Astrocyte of the cerebellum (primary cell): ENCODE measurements at regions not wholly inside any gene's neighbourhood (a gene's known extent, or its start where the extent isn't known, plus 50 kb on each side); places are given as distances from the start of the nearest gene placed in this dataset.
"Not testable (repeated sequence)": the region's sequence is repeated elsewhere in the genome, so short reads cannot be mapped to it uniquely, and the experiment has no call there.

Experiments used
- DNase-seq: peaks from one replicate; pipeline ENCODE4 v3.0.0-alpha.2; 2011; ENCODE audit warnings: low read depth
- H3K4me3 ChIP-seq: 2 replicates; pipeline ENCODE4 v1.5.1; 2011; ENCODE audit warnings: mild to moderate bottlenecking, low read depth, low read length, moderate library complexity
- in situ Hi-C: cut with HindIII; loops from 2 replicates; pipeline ENCODE4 v1.10.0; 2017; ENCODE audit warnings: low sequenced_read_pairs
- TF ChIP-seq, protein P1 (sequence below): IDR thresholded peaks from 2 replicates; pipeline ENCODE4 v1.5.1; 2012; ENCODE audit warnings: low read length, low read depth, moderate library complexity, mild to moderate bottlenecking; ENCODE audit errors: missing control alignments

DNA sequence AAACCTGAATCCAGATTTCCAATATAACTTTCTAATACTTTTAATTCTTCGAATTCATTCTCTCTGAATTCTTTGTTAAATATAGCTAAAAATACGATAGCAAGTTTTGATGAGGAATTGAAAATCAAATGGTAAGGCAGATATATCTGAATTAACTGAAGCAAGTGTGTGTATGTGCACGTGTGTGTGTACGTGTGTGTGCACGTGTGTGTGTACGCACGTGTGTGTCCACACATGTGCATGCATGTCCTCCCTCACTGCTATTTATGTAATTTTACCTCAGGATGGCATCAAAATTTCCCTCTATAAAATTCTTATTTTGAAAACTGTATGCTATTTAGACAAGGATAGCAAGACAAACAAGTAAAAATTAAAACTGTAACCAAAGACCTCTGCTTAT is 961.3 kb upstream of the CNTN5 start:
- H3K4me3 ChIP-seq = no peak overlapping the region
- in situ Hi-C loops = no loop called here
- no peak for DNase-seq
- TF ChIP-seq, protein P1, sequence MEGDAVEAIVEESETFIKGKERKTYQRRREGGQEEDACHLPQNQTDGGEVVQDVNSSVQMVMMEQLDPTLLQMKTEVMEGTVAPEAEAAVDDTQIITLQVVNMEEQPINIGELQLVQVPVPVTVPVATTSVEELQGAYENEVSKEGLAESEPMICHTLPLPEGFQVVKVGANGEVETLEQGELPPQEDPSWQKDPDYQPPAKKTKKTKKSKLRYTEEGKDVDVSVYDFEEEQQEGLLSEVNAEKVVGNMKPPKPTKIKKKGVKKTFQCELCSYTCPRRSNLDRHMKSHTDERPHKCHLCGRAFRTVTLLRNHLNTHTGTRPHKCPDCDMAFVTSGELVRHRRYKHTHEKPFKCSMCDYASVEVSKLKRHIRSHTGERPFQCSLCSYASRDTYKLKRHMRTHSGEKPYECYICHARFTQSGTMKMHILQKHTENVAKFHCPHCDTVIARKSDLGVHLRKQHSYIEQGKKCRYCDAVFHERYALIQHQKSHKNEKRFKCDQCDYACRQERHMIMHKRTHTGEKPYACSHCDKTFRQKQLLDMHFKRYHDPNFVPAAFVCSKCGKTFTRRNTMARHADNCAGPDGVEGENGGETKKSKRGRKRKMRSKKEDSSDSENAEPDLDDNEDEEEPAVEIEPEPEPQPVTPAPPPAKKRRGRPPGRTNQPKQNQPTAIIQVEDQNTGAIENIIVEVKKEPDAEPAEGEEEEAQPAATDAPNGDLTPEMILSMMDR = no peak

DNA sequence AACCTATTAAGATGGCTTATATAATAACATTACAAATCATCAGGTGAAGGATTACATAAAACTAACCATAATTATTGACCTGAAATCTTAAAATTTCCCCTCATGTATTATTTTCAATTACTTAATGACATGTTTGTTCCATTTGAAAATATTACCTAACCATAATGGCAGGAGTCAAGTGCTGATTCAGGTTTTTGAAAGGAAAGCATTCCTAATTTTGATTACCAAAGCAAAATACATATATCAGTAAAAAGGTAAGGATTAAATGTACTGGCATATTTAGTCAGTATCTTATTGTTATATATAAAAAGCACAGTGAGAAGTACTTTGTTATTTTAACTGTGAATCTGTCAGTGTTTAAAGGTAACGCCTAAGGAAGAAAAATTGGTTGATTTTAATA is 960.0 kb upstream of the CNTN5 start:
- no peak for DNase-seq
- in situ Hi-C loops = no loop called here
- H3K4me3 ChIP-seq = no peak overlapping the region
- TF ChIP-seq, protein P1 = no peak

DNA sequence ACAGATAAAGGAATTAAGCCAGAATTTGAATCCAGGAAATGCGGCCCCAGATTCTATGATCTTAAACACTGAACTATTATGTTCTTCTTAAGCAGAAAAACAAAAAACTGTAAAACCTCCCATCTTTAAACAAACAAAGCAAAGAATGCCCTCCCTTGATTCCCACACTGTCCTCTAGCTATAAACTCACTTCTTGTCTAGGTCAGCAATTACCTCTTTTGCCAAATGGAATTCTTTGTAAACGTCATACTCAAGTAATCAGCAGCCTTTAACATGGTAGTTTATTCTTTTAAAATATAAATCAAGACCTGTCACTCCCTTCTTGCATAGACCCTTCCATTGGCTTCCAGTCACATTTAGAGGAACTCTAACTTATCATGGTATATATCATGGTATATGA is 958.9 kb upstream of the CNTN5 start:
- DNase-seq = no peak
- TF ChIP-seq, protein P1 = no peak
- H3K4me3 ChIP-seq = no peak overlapping the region
- in situ Hi-C loops = no loop called here

DNA sequence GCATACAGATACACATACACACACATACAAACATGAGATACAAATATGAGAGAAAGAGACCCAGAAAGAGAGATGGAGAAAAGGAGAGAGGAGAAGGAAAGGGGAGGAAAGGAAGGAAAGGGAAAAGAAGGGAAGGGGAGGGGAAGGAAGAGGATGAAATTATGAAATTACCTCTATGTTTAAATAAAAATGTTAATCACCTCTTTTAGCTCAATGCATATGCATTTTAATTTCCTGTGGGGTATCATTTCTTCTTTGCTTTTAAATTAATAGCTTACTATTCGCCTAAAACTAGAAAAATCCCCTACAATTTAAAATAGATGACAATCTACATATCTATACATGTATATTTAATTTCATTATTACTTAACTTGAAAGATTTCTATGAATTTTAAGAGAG is 958.0 kb upstream of the CNTN5 start:
- DNase-seq = no peak
- TF ChIP-seq, protein P1 = no peak
- in situ Hi-C loops = no loop called here

DNA sequence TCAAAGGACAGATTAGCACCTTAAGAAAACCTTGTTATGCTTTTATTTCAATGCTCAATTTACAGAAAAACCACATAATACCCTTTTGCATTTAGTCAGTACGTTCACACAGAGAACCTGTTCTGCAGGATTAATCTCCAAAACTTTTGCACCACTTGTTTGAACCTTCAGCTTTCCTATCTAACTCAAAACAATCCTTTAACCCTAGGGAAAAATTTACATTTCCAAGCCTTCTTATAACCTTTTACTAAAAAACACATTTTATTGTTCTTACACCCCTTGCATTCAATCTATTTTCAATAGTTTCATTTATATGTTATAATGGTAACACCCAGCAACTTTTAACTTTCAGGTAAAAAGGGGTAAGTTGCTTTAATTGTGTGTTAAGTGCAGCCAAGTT is 952.5 kb upstream of the CNTN5 start:
- H3K4me3 ChIP-seq = no peak overlapping the region
- DNase-seq = no peak
- TF ChIP-seq, protein P1 = no peak
- in situ Hi-C loops = no loop called here

More for the DNA sequence above, 958.0 kb upstream of the CNTN5 start:
- H3K4me3 ChIP-seq = no peak overlapping the region

DNA sequence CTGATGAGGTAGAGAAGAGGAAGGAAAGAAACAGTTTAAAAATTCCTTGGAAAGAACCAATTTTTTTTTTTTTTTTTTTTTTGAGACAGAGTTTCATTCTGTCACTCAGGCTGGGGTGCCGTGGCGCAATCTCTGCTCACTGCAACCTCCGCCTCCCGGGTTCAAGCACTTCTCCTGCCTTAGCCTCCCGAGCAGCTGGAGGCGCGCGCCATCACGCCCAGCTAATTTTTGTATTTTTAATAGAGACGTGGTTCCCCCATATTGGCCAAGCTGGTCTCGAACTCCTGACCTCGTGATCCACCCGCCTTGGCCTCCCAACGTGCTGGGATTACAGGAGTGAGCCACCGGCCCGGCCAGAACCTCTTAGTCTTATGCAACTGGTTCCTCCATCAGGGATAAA is 951.6 kb upstream of the CNTN5 start:
- in situ Hi-C loops, DNase-seq, H3K4me3 ChIP-seq: not testable (repeated sequence)

DNA sequence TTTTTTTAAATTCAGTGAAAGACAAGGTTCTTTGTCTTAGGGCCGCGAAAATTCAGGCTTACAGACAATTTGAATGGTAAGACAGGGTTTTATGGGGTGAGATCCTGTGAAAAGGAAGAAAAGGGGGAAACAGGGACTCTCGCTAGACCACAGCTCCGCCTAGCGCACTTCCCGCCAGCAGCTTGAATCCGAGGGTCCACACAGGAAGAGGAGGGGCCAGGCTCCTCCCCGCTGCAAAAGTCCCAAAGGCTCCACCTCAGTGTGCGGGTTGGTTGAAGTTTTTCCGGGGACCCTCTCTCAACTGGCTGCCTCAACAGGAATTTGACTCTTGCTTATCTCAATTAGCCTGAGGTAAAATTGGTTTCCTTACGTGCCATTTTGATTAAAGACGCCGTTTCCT is 950.9 kb upstream of the CNTN5 start:
- no peak for DNase-seq
- TF ChIP-seq, protein P1 = no peak
- in situ Hi-C loops = no loop called here
- no peak overlapping the region for H3K4me3 ChIP-seq
